ENCODE measurements at regions not wholly inside any gene's neighbourhood (a gene's known extent, or its start where the extent isn't known, plus 50 kb on each side); places are given as distances from the start of the nearest gene placed in this dataset.

DNA sequence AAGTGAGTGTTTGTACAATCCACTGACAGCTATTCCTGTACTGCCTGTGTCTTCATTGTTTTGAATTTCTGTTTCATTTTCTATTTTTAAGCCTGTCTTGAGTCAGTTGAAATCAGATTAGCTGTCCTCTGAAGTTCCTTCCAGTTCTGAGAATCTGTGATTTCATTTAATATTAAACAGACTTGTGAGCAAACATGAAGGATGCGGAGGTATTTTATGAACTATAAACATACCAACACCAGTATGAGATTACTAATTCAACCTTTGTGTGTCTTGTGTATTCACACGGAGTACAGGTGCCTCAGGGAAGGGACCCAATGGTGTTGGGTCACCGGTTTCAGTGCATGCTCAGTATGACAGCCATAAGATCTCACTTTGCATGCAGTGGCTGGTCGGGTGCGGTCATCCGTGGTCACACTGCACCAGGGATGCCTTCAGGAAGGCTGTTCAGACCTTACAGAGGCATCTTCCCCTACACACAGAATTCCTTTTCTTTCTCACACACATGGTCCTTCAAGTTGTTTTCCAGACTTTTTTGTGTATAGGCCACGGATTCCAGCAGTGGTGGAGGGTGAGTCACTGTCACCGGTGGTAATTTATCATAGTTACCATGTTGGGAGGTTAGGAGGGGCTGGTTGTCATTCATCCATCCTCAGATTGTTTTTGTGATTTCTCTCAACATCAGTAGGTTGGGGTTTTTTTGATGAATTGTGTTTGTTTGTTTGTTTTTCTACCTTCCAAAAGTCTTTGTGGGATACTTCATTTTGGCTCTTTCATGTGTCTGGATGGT lies 103.0 kb upstream of the SFSWAP start:
- no peaks in the 10 kb centered on the region for H3K36me3 ChIP-seq
- DNase-seq, result no peak
- H3K9me3 ChIP-seq, result no peaks in the 10 kb centered on the region
- TF ChIP-seq, protein P1, sequence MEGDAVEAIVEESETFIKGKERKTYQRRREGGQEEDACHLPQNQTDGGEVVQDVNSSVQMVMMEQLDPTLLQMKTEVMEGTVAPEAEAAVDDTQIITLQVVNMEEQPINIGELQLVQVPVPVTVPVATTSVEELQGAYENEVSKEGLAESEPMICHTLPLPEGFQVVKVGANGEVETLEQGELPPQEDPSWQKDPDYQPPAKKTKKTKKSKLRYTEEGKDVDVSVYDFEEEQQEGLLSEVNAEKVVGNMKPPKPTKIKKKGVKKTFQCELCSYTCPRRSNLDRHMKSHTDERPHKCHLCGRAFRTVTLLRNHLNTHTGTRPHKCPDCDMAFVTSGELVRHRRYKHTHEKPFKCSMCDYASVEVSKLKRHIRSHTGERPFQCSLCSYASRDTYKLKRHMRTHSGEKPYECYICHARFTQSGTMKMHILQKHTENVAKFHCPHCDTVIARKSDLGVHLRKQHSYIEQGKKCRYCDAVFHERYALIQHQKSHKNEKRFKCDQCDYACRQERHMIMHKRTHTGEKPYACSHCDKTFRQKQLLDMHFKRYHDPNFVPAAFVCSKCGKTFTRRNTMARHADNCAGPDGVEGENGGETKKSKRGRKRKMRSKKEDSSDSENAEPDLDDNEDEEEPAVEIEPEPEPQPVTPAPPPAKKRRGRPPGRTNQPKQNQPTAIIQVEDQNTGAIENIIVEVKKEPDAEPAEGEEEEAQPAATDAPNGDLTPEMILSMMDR (IDR thresholded peaks at IDR 0.05; ENCODE audit: low read depth, low read length), result no peak
- no peaks in the 10 kb centered on the region for H3K27me3 ChIP-seq
- H3K4me3 ChIP-seq (ENCODE audit: low read depth, low read length), result no peak overlapping the region
- H3K4me1 ChIP-seq, result 0 out of 2 replicates have a peak, but pooled peaks cover 3% of the 10 kb centered on the region

DNA sequence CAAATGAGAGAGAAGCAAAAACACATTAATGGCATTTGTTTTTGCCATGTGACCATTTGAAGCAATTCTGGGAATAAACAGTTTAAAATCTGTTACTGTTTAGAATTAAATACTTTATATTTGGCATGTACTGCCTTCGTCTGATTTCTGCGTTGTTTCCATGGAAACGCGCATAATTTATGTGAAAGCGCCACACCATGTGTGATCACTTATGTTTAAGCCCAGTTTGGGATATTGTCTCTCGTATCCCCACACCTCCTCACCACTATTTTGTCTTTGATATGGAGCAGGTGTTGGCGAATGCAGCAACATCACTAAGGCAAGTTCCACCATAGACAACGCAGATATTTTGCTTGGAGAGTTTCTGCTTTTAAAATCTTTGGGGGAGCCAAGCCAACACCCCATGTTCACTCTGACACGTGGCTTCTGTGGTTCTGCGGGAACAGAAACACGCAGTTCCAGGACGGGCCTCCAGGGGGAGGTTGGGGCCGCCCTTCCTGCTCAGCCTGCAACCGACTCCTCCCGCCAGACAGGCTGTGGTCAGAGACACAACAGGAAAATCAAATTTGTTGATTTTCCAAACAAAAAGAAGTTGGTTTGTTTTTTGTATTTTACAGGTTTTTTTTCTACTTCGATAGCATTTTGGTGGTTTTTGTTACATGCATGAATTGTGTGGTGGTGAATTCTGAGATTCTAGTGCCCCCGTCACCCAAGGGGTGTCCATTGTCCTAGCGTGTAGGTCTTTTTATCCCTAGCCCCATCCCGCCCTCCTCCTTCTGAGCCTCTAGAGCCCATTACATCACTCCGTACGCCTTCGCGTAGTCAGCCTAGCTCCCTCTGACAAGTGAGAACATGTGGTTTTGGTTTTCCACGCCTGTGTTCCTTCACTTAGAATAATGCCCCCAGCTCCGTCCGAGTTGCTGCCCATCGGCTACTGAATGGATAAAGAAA lies 101.9 kb upstream of the SFSWAP start:
- Histone ChIP-seq H3K27me3 (no peaks in the 10 kb centered on the region), H3K4me3 (ENCODE audit: low read depth, low read length) (no peak overlapping the region), H3K9me3 (no peaks in the 10 kb centered on the region), H3K4me1 (no peaks in the 10 kb centered on the region), H3K36me3 (no peaks in the 10 kb centered on the region)
- DNase-seq, result peak; percentile 77
- TF ChIP-seq, protein P1 (IDR thresholded peaks at IDR 0.05; ENCODE audit: low read depth, low read length), result peak; percentile 91

DNA sequence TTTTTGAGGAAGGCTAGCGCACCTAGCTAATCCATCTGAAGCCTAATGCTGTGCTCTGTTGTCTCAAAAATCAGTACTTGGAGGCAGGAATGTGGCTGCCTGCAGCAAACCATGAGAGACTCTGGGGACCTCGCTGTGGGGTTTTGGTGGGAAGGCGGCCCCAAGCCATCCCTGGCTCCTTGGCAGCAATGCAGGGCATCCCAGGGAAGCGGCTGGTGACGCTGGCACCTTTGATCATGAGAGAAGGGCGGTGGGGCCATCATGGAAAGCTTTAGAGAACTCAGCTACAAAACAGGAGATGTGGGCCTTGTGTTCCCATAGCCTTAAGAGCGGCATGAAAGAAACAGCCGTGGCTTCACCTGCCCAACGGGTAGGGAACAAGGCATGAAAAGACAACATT lies 101.1 kb upstream of the SFSWAP start:
- Histone ChIP-seq H3K4me1 (no peaks in the 10 kb centered on the region), H3K4me3 (ENCODE audit: low read depth, low read length) (no peak overlapping the region), H3K9me3 (no peaks in the 10 kb centered on the region), H3K27me3 (no peaks in the 10 kb centered on the region), H3K36me3 (no peaks in the 10 kb centered on the region)
- DNase-seq, result no peak
- TF ChIP-seq, protein P1 (IDR thresholded peaks at IDR 0.05; ENCODE audit: low read depth, low read length), result no peak

DNA sequence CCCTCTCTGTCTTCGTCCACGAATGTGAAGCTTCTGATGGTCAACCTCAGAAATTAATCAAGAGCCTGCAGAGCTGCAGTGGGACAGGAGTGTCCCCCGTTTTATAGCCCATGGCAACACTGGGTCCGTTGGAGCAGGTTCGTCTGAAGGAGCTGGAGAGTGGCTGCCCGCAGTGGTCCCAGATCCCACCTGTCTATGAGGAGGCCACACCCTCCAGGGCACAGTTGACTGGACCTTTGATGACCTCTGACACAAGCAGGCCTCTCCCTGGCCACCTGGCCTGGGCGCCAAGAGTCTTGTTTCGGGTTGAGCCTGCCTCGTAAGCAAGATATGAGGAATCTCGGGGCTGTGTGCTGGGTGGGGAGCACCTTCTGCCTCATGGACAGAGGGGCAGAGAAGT lies 100.7 kb upstream of the SFSWAP start:
- Histone ChIP-seq H3K9me3 (no peaks in the 10 kb centered on the region), H3K4me3 (ENCODE audit: low read depth, low read length) (no peak overlapping the region), H3K27me3 (no peaks in the 10 kb centered on the region), H3K4me1 (no peaks in the 10 kb centered on the region), H3K36me3 (no peaks in the 10 kb centered on the region)
- TF ChIP-seq, protein P1 (IDR thresholded peaks at IDR 0.05; ENCODE audit: low read depth, low read length), result no peak
- no peak for DNase-seq

DNA sequence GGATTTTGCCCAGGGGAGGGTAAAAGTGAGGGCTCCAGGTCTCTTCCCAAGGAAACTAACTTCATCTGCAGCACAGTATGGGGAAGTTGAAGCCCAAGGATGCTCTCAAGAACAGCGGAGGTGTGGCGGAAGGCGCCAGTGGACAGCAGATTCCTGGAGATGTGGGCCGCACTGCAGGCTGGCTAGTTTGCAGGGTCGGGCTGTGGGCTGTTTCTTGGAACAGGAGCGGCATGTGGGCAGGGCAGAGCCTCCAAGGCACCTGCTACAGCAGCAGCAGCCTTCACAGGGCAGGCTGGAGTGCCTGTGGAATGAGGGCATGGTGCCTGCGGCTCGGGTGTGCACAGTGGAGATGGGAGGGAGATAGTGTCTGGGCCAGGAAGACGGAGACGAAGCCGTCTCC lies 100.0 kb upstream of the SFSWAP start:
- no peaks in the 10 kb centered on the region for H3K27me3 ChIP-seq
- no peaks in the 10 kb centered on the region for H3K4me1 ChIP-seq
- no peak for DNase-seq
- TF ChIP-seq, protein P1 (IDR thresholded peaks at IDR 0.05; ENCODE audit: low read depth, low read length), result no peak
- H3K9me3 ChIP-seq, result no peaks in the 10 kb centered on the region
- no peaks in the 10 kb centered on the region for H3K36me3 ChIP-seq
- no peak overlapping the region for H3K4me3 ChIP-seq (ENCODE audit: low read depth, low read length)

Data from BE2C (cell line).